GM23248 (cell line): ENCODE measurements at regions not wholly inside any gene's neighbourhood (a gene's known extent, or its start where the extent isn't known, plus 50 kb on each side); places are given as distances from the start of the nearest gene placed in this dataset.
"Not testable (repeated sequence)": the region's sequence is repeated elsewhere in the genome, so short reads cannot be mapped to it uniquely, and the experiment has no call there.

ENCODE experiments used
- DNase-seq: peaks from one replicate; pipeline ENCODE4 v3.0.0-alpha.2; 2015
- H2AFZ ChIP-seq: fragments of 200-600 bp; sonication (generic); 2 replicates; pipeline ENCODE4 v1.6.1; 2016; ENCODE audit warnings: antibody characterized with exemption
- H3F3A ChIP-seq: fragments of 200-600 bp; sonication (generic); 2 replicates; pipeline ENCODE4 v1.6.1; 2016; ENCODE audit warnings: mild to moderate bottlenecking, antibody characterized with exemption, mixed run types; ENCODE audit not compliant: insufficient read depth
- H3K27ac ChIP-seq: fragments of 200-600 bp; sonication (generic); 2 replicates; pipeline ENCODE4 v1.5.1; 2016; ENCODE audit warnings: mild to moderate bottlenecking
- H3K27me3 ChIP-seq: fragments of 200-600 bp; sonication (generic); replicated peaks from 2 replicates; pipeline ENCODE4 v1.6.1; 2016; ENCODE audit warnings: mild to moderate bottlenecking; ENCODE audit not compliant: insufficient read depth
- H3K36me3 ChIP-seq: fragments of 200-600 bp; sonication (generic); 2 replicates; pipeline ENCODE4 v1.6.1; 2016; ENCODE audit warnings: low read depth, mild to moderate bottlenecking
- H3K4me1 ChIP-seq: fragments of 200-600 bp; sonication (generic); 2 replicates; pipeline ENCODE4 v1.6.1; 2016; ENCODE audit warnings: mild to moderate bottlenecking; ENCODE audit not compliant: insufficient read depth
- H3K4me2 ChIP-seq: fragments of 200-600 bp; sonication (generic); one replicate; pipeline ENCODE4 v1.6.1; 2016; ENCODE audit warnings: mild to moderate bottlenecking; ENCODE audit not compliant: unreplicated experiment
- H3K4me3 ChIP-seq: fragments of 200-600 bp; sonication (generic); 2 replicates; pipeline ENCODE4 v1.5.1; 2016; ENCODE audit warnings: mild to moderate bottlenecking
- H3K79me2 ChIP-seq: fragments of 200-600 bp; sonication (generic); 2 replicates; pipeline ENCODE4 v1.6.1; 2016; ENCODE audit warnings: mild to moderate bottlenecking; ENCODE audit not compliant: insufficient read depth
- H3K9ac ChIP-seq: fragments of 200-600 bp; sonication (generic); 2 replicates; pipeline ENCODE4 v1.6.1; 2016; ENCODE audit warnings: mild to moderate bottlenecking
- H3K9me2 ChIP-seq: fragments of 200-600 bp; sonication (generic); 2 replicates; pipeline ENCODE4 v1.6.1; 2016; ENCODE audit warnings: mixed run types, mild to moderate bottlenecking, moderate library complexity; ENCODE audit not compliant: insufficient read depth
- H3K9me3 ChIP-seq: fragments of 200-600 bp; sonication (generic); one replicate; pipeline ENCODE4 v1.6.1; 2017; ENCODE audit warnings: low read depth
- H4K20me1 ChIP-seq: fragments of 200-600 bp; sonication (generic); 2 replicates; pipeline ENCODE4 v1.6.0; 2016; ENCODE audit not compliant: insufficient read depth
- EZH2 ChIP-seq: fragments of 200-600 bp; sonication (generic); IDR thresholded peaks from 2 replicates; pipeline ENCODE4 v1.6.1; 2018; ENCODE audit warnings: antibody characterized with exemption, mild to moderate bottlenecking; ENCODE audit not compliant: insufficient read depth, poor library complexity, severe bottlenecking
- EZH2phosphoT487 ChIP-seq: fragments of 200-600 bp; sonication (generic); IDR thresholded peaks from 2 replicates; pipeline ENCODE4 v1.6.1; 2018; ENCODE audit warnings: antibody characterized with exemption, moderate library complexity, mild to moderate bottlenecking, low read depth; ENCODE audit not compliant: insufficient read depth
- WGBS, 2 experiments: methylation state at CpG; one replicate each; pipeline ENCODE4 v1.1.6; 2015 to 2017; ENCODE audit warnings: low lambda C conversion rate in 2 of 2, low coverage in 1 of 2; ENCODE audit errors: missing lambda C conversion rate in 2 of 2; 5-methylcytosine and 5-hydroxymethylcytosine counted together
- in situ Hi-C: fragments of 300-500 bp; cut with MboI; formaldehyde crosslinking; loops from 2 replicates; pipeline ENCODE4 v1.15.0; 2020

DNA sequence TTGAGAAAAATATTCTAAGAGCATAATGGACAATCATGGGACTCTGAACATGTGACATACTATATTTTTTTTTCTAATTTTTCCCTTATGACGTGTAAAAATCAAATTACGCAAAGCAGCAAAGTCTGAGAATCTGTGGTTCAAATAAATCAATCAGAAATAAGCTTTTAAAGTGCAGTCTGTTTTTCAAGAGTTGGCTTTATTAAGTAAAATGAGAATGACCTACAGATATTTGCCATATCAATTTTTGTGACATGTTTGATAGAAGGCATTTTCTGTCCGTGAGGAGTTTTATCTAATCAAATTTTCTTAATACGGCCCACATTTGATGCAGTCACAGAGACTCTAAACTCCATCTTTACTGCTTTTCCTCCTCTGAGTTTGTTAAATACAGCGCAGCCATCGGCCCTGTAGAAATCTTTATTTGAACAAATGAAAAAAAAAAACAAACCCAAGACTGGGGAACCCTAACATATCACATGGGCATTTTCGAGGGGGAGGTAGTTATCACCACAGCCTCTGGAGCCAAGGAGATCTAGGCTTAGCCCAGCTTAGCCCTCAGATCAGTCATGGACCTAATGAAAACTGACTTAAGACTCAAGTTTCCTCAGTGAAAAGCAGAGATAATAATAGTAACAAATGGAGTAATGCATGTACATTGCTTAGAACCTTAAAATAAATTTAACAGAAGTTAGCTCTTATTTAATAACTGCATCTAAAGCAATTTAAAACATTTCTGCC, 263.6 kb upstream of the C9orf72 start:
- Histone ChIP-seq H3K9ac (no peak overlapping the region), H3K36me3 (no peaks in the 10 kb centered on the region), H3K4me2 (no peak overlapping the region), H3K79me2 (no peaks in the 10 kb centered on the region), H3K27me3 (no peaks in the 10 kb centered on the region), H3F3A (no peaks in the 10 kb centered on the region), H3K9me3 (no peaks in the 10 kb centered on the region), H3K4me1 (no peaks in the 10 kb centered on the region), H3K9me2 (no peaks in the 10 kb centered on the region), H4K20me1 (no peaks in the 10 kb centered on the region), H3K4me3 (no peak overlapping the region), H3K27ac (no peak overlapping the region), H2AFZ (no peak overlapping the region)
- TF ChIP-seq EZH2phosphoT487 = no peak
- no peak for TF ChIP-seq EZH2
- no peak for DNase-seq
- in situ Hi-C loops = no loop called here
- WGBS, 2 experiments = 49 to 56% methylated on average over 7 of the region's 7 CpGs

DNA sequence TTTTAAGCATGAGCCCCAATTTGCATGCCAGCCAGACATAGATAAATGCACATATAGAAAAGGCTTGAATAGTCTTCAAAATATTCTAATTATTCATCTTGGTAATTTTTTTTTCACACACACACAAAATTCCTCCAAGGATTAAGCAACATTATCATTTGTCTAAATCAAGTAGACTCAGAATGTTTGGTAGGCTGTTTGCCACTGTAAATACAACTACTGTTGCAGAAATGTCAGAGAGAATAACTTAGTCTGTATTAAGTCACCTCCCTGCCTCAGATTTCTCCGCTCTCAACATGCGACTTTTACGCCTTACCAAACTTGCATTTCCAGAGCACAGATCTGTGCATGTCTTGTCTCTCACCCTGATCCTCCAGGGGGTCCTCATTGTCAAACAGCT, 265.6 kb upstream of the C9orf72 start:
- no peak for DNase-seq
- no peak overlapping the region for H3K4me2 ChIP-seq
- H3K4me1 ChIP-seq = no peaks in the 10 kb centered on the region
- WGBS, 2 experiments = 77 to 82% methylated on average over 3 of the region's 3 CpGs
- no peaks in the 10 kb centered on the region for H3K9me3 ChIP-seq
- no peaks in the 10 kb centered on the region for H3F3A ChIP-seq
- H4K20me1 ChIP-seq = no peaks in the 10 kb centered on the region
- H3K27ac ChIP-seq = no peak overlapping the region
- in situ Hi-C loops = no loop called here
- no peaks in the 10 kb centered on the region for H3K9me2 ChIP-seq
- TF ChIP-seq EZH2 (no peak), EZH2phosphoT487 (no peak)
- H3K79me2 ChIP-seq = no peaks in the 10 kb centered on the region
- no peak overlapping the region for H3K4me3 ChIP-seq
- no peak overlapping the region for H2AFZ ChIP-seq
- H3K9ac ChIP-seq = no peak overlapping the region
- H3K27me3 ChIP-seq = no peaks in the 10 kb centered on the region
- no peaks in the 10 kb centered on the region for H3K36me3 ChIP-seq

DNA sequence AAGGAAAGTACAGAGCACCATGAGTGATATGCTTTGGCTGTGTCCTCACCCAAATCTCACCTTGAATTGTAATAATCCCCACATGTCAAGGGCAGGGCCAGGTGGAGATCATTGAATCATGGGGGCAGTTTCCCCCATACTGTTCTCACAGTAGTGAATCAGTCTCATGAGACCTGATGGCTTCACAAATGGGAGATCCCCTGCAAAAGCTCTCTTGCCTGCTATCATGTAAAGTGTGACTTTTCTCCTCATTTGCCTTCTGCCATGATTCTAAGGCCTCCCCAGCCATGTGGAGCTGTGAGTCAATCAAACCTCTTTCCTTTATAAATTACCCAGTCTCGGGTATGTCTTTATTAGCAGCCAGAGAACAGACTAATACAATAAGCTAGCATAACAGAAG, 266.5 kb upstream of the C9orf72 start:
- H3K79me2 ChIP-seq, H3K4me1 ChIP-seq, H3K9me3 ChIP-seq, H3K9me2 ChIP-seq, DNase-seq, H2AFZ ChIP-seq, H3K9ac ChIP-seq, H3K27ac ChIP-seq, H3K4me2 ChIP-seq, H3K4me3 ChIP-seq, in situ Hi-C loops, H4K20me1 ChIP-seq, H3K36me3 ChIP-seq, H3K27me3 ChIP-seq, H3F3A ChIP-seq: not testable (repeated sequence)
- 20 to 24% methylated on average over 1 of the region's 1 CpG for WGBS, 2 experiments

DNA sequence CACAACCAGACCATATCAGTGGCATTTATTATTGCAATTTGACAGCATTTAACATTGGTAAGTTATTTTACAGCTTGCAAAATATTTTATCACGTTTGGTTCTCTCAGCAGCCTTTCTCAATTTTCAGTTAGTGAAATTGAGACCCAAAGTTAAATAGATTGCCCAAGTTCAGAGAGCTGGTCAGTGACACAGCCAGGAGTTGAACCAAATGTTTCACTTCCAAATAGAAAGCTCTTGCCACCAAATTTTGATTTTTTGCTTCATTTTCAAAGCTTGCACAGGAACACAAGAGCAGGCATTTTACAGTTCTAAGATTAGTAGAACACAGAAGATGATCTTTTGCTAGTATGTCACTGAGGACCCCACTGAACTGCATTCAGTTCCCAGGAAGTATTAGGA, 271.5 kb upstream of the C9orf72 start:
- no peak overlapping the region for H3K9ac ChIP-seq
- no peak for DNase-seq
- no peaks in the 10 kb centered on the region for H3K9me3 ChIP-seq
- H3K4me1 ChIP-seq = no peaks in the 10 kb centered on the region
- no peaks in the 10 kb centered on the region for H3K9me2 ChIP-seq
- H2AFZ ChIP-seq = no peak overlapping the region
- no peaks in the 10 kb centered on the region for H3F3A ChIP-seq
- no peak overlapping the region for H3K4me3 ChIP-seq
- in situ Hi-C loops = no loop called here
- WGBS, 2 experiments = 0 to 3% methylated on average over 1 of the region's 1 CpG
- H3K27ac ChIP-seq = no peak overlapping the region
- no peaks in the 10 kb centered on the region for H3K36me3 ChIP-seq
- H4K20me1 ChIP-seq = no peaks in the 10 kb centered on the region
- no peaks in the 10 kb centered on the region for H3K79me2 ChIP-seq
- H3K27me3 ChIP-seq = no peaks in the 10 kb centered on the region
- no peak for TF ChIP-seq EZH2phosphoT487
- no peak for TF ChIP-seq EZH2
- H3K4me2 ChIP-seq = no peak overlapping the region

DNA sequence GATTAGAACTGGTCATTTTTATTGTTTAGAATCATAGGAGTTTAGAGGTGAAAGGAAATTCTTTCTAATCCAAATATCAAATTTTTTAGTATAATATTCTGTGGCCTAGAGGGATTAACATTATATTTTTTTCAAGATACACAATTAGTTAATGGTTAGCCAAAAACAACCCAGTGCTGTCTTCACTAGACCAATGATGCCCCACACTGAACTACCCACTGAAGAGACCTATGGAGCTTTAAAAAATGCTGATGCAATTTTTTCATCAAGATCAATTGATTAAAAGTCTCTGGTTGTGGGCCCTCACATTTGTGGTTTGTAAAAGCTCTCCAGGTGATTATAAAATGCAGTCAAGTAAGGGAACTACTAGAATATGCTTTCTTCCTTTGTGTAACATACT, 274.1 kb upstream of the C9orf72 start:
- no peak for DNase-seq
- no peak overlapping the region for H2AFZ ChIP-seq
- in situ Hi-C loops = no loop called here

More for the DNA sequence above, 274.1 kb upstream of the C9orf72 start:
- H4K20me1 ChIP-seq = no peaks in the 10 kb centered on the region
- no peaks in the 10 kb centered on the region for H3K36me3 ChIP-seq
- no peaks in the 10 kb centered on the region for H3K27me3 ChIP-seq
- no peaks in the 10 kb centered on the region for H3K79me2 ChIP-seq
- no peak overlapping the region for H3K27ac ChIP-seq
- H3K9me3 ChIP-seq = no peaks in the 10 kb centered on the region
- H3K9me2 ChIP-seq = no peaks in the 10 kb centered on the region
- no peaks in the 10 kb centered on the region for H3K4me1 ChIP-seq
- TF ChIP-seq EZH2 (no peak), EZH2phosphoT487 (no peak)
- H3K4me3 ChIP-seq = no peak overlapping the region
- H3K9ac ChIP-seq = no peak overlapping the region
- H3K4me2 ChIP-seq = no peak overlapping the region
- no peaks in the 10 kb centered on the region for H3F3A ChIP-seq
